ENCODE measurements at regions not wholly inside any gene's neighbourhood (a gene's known extent, or its start where the extent isn't known, plus 50 kb on each side); places are given as distances from the start of the nearest gene placed in this dataset.

- DNase-seq (ENCODE audit: low read depth in 2 of 2), result no peak
Measured at GRCh38 chr14:22337938-22338337, 251.1 kb downstream of the DAD1 start.

- no peak for DNase-seq (ENCODE audit: low read depth in 2 of 2)
Measured at GRCh38 chr14:22337521-22337920, 251.5 kb downstream of the DAD1 start.

GRCh38 chr14:22336031-22336430 lies 253.0 kb downstream of the DAD1 start:
- no peak for DNase-seq (ENCODE audit: low read depth in 2 of 2)

DNA sequence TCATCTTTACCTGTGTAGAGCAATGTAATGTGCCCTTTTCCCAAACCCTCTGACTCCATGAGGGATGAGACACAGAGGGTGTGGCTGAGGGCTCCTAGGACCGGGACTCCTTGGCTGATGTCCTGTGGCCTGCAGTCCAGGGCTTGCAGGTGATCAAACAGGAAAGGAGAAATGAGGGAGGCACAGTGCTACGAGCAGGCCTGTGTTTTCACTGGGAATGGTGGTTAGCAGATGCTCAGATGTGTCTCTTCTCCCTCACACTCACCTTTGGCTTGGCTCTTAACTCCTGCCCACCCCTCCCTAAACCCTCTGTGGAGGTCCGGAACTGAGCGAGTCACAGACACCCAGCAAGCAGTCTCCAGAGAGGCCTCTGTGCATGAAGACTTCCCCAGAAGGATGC lies 254.4 kb downstream of the DAD1 start:
- DNase-seq (ENCODE audit: low read depth in 2 of 2), result no peak

- no peak for DNase-seq (ENCODE audit: low read depth in 2 of 2)
Measured at GRCh38 chr14:22334275-22334577, 254.8 kb downstream of the DAD1 start.

DNA sequence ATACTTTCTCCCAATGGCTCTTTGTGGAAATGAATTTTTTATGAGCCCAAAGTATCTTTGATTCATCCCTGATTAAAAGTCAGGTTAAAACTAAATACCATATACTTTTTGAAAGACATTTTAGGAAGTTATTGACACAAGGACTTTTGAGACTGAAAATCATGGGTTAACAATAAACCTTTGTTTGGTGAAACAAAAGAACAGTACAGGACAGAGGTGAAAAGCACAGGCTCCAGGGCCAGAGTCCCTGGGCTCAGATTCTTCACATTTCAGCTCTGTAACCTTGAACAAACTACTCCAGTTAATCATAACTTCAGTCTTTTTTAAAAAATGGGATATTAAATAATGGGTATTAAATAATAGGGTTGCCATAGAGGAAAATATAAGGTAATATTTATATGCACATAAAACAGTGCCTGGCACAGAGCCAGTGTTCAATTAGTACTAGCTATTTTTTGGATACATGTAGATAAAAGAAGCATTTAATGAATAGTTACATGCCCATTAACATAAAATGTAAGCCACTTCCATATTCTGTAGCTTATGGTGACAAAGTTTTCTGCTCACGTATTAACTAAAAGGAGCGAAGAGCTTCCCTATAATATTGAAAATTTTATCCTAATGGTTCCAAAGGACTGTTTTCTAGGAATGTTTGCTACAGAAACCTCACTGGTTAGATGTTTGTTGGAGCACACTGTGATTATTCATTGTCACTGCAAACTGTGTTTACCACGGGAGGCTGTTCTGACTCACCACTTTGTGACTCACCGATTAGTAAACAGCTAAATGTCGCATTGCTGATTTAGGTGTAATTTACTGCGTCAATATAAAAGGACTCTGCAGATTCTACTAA lies 255.4 kb downstream of the DAD1 start:
- DNase-seq (ENCODE audit: low read depth in 2 of 2), result no peak

- no peak for DNase-seq (ENCODE audit: low read depth in 2 of 2)
Measured at GRCh38 chr14:22332686-22333421, 256.2 kb downstream of the DAD1 start.

GRCh38 chr14:22329371-22329770 lies 259.7 kb downstream of the DAD1 start:
- DNase-seq (ENCODE audit: low read depth in 2 of 2), result no peak

- no peak for DNase-seq (ENCODE audit: low read depth in 2 of 2)
Measured at GRCh38 chr14:22325676-22326400, 263.2 kb downstream of the DAD1 start.

DNA sequence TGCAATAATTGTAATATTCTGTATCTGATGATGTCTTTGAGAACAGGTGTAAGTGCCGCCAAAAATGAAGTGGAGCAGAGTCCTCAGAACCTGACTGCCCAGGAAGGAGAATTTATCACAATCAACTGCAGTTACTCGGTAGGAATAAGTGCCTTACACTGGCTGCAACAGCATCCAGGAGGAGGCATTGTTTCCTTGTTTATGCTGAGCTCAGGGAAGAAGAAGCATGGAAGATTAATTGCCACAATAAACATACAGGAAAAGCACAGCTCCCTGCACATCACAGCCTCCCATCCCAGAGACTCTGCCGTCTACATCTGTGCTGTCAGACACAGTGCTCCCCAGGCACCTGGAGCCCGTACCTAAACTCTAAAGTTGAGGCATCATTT lies 268.7 kb downstream of the DAD1 start:
- no peak for DNase-seq (ENCODE audit: low read depth in 2 of 2)

DNA sequence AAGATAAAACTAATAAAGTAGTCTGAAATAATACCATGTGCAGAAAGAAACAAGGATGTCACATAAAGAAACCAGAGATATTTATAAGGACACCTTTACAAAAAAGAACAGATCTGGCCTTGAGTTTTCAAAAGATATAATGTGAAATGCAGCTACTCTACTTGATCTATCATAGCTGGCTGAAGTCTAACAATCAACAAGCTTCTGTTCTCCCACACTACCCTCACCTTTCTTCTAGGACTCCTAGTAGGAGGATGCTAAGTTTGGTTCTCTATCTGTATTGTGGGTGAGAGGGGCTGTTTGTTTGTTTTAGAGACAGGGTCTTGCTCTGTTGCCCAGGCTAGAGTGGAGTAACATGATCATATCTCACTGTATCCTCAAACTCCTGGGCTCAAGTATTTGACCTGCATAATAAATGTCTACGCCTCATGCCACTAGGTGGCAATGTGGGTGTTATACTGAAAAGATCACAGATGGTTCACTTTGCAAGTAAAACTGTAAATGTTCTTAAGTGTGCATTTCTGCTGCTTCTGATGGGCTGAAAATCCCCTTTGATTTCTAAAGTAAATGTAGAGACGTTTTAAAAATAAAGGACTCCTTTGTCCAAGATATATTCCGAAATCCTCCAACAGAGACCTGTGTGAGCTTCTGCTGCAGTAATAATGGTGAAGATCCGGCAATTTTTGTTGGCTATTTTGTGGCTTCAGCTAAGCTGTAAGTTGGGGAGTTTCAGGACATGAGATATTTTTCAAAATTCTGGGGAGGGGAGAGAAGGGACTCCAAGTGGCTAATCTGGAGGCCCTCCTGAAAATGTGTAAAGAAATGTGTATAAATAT lies 269.3 kb downstream of the DAD1 start:
- DNase-seq (ENCODE audit: low read depth in 2 of 2), result no peak

DNA sequence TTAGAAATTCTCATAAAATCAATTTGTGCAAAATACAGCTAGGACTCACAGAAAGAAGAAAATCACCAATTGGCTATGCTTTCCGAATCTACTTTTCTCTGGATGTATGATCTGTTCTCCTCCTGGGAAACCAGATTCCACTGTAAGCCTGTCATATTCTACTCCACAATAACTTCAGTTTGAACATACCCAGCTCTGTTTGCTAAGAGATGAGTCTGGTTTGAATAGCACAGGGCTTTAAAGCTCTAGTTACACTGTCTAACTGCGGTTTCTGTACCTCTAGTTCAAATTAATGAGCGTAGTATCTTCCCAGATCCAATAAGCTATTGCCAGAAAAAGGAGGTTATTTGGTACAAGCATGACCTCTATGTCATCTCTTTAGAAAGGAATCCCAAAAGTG lies 270.1 kb downstream of the DAD1 start:
- no peak for DNase-seq (ENCODE audit: low read depth in 2 of 2)

DNA sequence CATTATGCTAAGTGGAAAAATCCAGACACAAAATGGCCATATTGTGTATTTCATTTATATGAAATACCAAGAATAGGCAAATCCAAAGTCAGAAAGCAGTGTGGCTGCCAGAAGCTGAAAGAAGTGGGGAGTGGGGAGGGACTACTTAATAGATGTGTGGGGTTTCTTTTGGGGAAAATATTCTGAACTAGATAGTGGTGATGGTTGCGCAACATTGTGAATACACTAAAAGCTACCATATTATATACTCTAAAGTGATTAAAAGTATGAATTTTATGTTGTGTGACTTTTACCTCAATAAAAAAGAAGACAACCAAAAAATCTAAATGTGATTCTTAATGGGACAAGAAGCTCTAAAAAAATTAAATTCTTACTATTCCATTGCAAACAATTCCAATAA lies 272.6 kb downstream of the DAD1 start:
- no peak for DNase-seq (ENCODE audit: low read depth in 2 of 2)

DNA sequence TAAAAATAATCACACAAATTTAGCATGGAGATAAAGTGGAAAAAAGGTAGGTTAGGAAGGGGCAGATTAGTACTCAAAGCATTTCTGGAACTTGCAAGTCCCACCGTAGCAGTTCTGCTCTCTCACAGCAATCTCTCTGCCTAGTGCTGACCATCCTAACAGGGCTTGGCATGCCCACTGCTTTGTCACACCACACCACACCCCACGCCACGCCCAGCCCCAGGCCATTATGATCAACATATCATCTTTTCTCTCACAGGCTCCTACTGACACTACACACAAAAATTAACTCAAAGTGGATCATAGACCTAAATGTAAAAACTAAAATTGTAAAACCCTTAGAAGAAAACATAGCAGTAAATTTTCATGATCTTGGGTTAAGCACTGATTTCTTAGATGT lies 273.7 kb downstream of the DAD1 start:
- no peak for DNase-seq (ENCODE audit: low read depth in 2 of 2)

- DNase-seq (ENCODE audit: low read depth in 2 of 2), result no peak
Measured at GRCh38 chr14:22314183-22314820, 274.7 kb downstream of the DAD1 start.

DNA sequence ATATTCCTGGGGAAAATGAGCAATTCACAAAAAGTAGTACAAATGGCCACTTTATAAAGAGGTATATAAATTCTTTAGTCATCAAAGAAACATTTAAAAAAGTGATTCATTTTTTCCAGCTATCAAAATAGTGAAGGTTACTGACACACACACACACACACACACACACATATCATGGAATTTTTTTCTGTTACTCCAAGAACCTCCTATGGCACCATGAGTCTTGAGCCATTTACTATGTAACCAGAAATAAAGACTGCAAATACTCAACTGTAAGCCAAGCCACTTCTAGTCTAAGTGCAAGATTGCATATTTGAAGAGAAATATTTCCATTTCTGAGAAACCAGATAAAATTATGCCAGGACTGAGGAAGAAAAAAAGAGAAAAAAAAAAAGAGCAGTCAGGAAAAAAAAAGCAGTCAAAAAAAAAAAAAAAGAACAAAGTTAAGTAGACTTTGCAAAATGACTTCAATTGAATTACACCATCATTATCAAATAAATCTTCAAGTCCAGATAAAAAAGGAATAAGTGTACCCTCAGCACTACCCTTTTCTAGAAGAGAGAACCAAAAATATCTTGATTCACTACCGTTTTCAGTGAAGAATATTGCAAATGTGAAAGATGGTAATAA lies 275.7 kb downstream of the DAD1 start:
- DNase-seq (ENCODE audit: low read depth in 2 of 2), result no peak

DNA sequence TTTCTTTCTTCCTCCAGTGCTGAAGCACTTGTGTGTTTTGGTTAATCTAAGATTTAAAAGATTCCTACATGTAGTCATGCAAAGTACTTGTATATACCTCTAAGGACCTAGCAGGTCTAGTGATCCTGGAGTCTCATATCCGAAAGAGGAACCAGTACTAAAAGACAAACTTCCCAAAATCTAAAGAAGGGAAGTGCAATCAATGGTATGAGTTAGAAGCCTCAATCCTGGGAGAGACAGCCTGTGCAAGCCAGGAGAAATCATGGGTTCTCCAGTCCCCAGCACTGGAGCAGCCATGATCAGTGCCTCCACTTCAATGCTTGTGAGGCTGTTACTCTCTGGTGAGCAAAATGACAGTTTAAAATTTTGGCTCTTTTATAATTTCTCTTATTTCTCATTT lies 277.4 kb downstream of the DAD1 start:
- DNase-seq (ENCODE audit: low read depth in 2 of 2), result no peak

GRCh38 chr14:22305607-22306006 lies 283.4 kb downstream of the DAD1 start:
- DNase-seq (ENCODE audit: low read depth in 2 of 2), result no peak

DNA sequence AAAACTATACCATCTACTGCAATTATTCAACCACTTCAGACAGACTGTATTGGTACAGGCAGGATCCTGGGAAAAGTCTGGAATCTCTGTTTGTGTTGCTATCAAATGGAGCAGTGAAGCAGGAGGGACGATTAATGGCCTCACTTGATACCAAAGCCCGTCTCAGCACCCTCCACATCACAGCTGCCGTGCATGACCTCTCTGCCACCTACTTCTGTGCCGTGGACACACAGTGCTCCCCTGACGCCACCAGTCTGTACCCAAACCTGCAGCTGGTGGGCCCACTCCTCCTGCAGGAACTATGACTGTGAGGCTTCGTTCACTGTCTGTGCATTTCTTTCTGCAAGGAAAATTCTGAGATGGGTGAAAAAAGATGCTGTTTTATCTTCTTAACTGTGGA lies 284.7 kb downstream of the DAD1 start:
- no peak for DNase-seq (ENCODE audit: low read depth in 2 of 2)

DNA sequence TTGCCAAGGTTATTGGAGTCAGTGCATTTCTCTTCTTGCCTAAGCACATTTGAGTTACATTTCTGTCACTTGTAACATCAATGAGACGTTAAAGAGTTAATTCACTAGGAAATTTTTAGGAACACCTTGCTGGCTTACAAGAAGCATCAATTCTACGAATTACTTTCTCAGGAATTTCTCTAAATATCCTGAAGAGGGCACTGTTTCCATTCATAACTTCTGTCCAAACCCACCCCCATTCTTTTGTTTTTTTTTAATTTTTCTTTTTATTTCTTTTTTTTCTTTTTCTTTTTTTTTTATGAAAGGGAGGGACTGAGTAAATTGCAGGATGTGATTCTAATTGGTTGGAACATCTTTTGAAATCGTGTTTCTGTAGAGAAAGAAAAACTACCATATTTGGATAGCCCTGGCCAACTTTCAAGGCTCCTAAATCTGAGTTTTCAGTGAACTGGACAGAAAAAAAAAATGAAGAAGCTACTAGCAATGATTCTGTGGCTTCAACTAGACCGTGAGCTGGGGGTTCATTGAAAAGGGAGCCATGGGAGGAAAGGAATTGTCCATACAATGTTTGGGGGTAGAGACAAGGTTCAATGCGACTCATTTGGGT lies 285.3 kb downstream of the DAD1 start:
- no peak for DNase-seq (ENCODE audit: low read depth in 2 of 2)

- DNase-seq (ENCODE audit: low read depth in 2 of 2), result no peak
Measured at GRCh38 chr14:22300646-22301045, 288.4 kb downstream of the DAD1 start.

Data from stimulated activated CD8-positive, alpha-beta memory T cell treated with anti-CD3 and anti-CD28 coated beads, Interleukin-2, amount 100 ng/mL, for 48 hours (primary cell).